ENCODE measurements at regions not wholly inside any gene's neighbourhood (a gene's known extent, or its start where the extent isn't known, plus 50 kb on each side); places are given as distances from the start of the nearest gene placed in this dataset.

DNA sequence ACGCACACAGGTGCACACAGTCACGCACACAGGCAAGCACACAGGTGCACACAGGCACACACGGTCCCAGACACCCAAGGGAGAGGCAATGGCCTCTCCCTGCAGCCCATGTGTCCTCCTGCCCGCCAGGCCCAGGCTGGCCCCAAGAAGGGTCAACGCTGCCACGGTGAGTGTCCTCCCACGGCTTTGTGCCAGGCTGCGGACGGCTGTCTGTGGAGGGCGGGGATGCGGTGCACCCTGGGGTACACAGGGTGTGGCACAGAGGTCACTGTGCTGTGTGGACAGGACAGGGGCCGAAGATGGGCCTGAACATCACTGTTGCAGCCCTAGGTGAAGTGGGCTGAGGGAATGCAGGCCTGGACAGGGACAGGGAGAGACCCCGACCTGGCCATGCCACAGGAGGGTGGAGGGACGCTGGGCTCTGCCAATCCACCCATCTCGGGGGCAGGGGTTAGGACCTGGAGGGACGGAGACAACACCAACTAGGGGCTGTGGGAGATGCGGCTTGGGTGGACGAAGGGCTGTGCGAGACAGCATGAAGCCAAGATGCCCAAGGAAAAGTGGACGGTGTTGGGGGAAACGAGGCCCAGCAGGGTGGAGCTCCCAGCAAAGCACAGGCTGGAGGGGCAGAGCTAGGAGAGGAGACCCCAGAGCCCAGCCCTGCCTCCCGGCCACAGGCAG lies 523.8 kb downstream of the BRD1 start:
- no peak for DNase-seq (ENCODE audit: low read depth in 4 of 4, low spot score in 2 of 4)

- DNase-seq (ENCODE audit: low read depth in 4 of 4, low spot score in 2 of 4) = no peak
These were observed 524.5 kb downstream of the BRD1 start for GRCh38 chr22:49303061-49303735.

DNA sequence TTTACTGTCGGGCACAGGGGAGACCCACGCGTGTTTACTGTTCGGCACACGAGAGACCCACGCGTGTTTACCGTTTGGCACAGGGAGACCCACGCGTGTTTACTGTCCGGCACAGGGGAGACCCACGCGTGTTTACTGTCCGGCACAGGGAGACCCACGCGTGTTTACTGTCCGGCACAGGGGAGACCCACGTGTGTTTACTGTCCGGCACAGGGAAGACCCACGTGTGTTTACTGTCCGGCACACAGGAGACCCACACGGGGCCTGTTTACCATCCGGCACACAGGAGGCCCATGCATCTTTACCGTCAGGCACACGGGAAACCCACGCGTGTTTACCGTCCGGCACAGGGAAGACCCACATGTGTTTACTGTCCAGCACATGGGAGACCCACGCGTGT lies 525.1 kb downstream of the BRD1 start:
- DNase-seq (ENCODE audit: low read depth in 4 of 4, low spot score in 2 of 4) = no peak

DNA sequence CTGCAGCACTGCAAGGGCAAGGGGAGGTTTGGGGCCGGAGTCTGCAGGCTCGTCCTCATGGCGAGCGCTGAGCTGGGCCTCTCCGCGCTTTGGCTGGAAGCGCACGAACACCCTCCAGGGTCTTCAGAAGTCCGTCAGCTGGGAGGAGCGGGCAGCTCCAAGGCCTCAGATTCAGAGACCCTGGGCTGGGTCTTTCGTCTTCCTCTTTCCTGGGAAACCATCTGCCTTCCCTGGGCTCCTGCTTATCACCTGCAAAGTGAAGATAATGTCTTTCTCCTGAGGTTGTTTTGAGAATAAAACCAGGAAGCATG lies 525.6 kb downstream of the BRD1 start:
- no peak for DNase-seq (ENCODE audit: low read depth in 4 of 4, low spot score in 2 of 4)

GRCh38 chr22:49301398-49302149 lies 526.1 kb downstream of the BRD1 start:
- no peak for DNase-seq (ENCODE audit: low read depth in 4 of 4, low spot score in 2 of 4)

DNA sequence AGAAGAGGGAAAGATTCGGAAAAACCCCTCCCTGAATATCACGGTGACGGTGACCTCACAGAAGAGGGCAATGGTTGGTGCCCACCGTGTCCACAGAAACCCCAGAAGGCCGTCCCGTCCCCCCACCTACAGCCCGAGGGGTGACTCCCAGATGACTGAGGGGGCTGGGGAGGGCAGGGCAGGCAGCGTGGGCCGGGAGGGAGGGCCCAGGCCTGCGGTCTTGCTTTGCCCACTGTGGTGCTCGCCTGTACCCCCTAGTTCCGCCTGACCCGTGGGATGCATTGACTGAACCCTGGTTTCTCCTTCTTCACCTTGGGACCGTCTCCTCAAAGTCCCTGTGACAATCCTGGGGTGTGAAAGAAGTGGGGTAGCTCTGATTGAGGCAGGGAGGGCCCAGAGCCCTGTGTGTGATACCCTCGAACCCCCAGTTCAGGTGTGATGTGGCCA lies 526.7 kb downstream of the BRD1 start:
- DNase-seq (ENCODE audit: low read depth in 4 of 4, low spot score in 2 of 4) = no peak

DNA sequence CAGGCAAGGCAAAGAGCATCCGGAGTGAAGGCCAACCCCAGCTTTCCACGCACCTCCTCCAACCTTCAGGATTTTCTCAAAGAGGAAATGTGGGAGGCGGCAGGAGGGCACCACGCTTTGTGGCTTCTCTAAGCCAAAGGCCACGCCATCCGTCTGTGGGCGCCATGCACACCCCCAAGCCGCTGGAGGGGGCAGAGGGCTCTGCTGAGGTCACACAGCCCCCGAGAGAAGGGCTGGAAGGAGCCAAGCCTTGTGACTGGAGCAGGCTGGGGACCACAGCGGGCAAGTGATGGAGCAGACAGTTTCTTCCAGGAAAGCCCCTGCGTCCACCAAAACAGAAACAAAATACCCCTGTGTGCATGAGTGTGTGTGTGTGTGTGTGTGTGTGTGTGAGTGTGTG lies 527.4 kb downstream of the BRD1 start:
- no peak for DNase-seq (ENCODE audit: low read depth in 4 of 4, low spot score in 2 of 4)

- DNase-seq (ENCODE audit: low read depth in 4 of 4, low spot score in 2 of 4) = no peak
These were observed 527.8 kb downstream of the BRD1 start for GRCh38 chr22:49299821-49300231.

- no peak for DNase-seq (ENCODE audit: low read depth in 4 of 4, low spot score in 2 of 4)
These were observed 528.6 kb downstream of the BRD1 start for GRCh38 chr22:49298834-49299750.

DNA sequence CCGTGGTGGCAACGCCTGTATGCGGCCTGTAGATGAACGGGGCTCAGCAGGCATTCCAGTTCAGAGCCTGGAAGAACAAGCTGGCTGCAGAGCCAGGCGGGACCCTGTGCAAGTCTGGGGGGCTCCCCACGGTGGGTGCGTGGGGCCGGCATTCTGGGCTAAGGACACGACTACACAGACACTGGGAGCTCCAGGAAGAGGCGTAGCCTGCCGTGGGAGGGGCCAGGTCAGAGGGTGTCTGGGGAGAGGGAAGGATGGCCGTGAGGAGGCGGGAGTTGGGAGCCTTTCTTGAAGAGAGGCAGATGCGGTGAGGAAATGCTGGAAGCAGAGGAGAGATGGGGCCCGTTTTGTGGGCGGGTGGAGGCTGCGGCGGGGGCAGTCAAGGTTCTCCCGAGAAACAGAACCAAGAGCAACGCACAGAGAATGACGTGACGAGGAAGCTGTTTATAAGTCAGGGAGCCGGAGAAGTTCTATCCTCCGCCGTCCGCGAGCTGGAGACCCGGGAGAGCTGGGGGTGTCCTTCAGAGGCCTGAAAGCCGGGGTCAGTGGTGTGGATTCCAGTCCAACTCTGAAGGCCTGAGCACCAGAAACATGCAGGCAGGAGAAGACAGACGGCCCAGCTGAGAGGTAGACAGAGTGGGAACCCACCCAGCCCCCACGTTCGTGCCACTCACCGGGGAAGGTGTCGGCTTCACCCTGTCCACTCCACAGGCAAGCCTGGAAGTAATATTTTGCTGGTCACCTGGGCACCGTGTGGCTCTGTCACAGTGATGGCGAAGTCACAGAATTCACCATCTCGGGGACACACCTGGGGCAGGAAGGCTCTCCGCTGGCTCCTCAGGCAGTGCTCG lies 529.6 kb downstream of the BRD1 start:
- no peak for DNase-seq (ENCODE audit: low read depth in 4 of 4, low spot score in 2 of 4)

GRCh38 chr22:49297286-49297870 lies 530.3 kb downstream of the BRD1 start:
- DNase-seq (ENCODE audit: low read depth in 4 of 4, low spot score in 2 of 4) = no peak

DNA sequence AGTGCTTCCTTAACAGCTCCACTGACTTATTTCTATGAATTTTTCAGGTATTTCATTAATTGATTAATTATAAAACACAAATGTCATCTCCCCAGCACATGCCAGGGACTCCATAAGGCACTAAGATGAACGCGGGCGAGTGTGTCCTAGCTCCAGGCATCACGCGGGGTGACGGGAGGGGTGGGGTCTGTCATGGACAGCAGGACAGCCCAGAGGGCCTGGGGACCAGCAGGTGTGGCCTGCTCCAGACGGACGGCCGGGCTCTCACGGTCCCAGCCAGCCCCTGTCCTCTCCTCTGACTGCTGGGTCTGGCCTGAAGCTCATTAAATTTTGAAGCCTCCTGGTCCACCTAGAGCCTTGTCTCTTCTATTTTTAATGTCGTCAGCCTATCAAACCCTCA lies 531.1 kb downstream of the BRD1 start:
- DNase-seq (ENCODE audit: low read depth in 4 of 4, low spot score in 2 of 4) = no peak

GRCh38 chr22:49295851-49296560 lies 531.7 kb downstream of the BRD1 start:
- DNase-seq (ENCODE audit: low read depth in 4 of 4, low spot score in 2 of 4) = no peak

GRCh38 chr22:49295465-49295743 lies 532.3 kb downstream of the BRD1 start:
- DNase-seq (ENCODE audit: low read depth in 4 of 4, low spot score in 2 of 4) = no peak

DNA sequence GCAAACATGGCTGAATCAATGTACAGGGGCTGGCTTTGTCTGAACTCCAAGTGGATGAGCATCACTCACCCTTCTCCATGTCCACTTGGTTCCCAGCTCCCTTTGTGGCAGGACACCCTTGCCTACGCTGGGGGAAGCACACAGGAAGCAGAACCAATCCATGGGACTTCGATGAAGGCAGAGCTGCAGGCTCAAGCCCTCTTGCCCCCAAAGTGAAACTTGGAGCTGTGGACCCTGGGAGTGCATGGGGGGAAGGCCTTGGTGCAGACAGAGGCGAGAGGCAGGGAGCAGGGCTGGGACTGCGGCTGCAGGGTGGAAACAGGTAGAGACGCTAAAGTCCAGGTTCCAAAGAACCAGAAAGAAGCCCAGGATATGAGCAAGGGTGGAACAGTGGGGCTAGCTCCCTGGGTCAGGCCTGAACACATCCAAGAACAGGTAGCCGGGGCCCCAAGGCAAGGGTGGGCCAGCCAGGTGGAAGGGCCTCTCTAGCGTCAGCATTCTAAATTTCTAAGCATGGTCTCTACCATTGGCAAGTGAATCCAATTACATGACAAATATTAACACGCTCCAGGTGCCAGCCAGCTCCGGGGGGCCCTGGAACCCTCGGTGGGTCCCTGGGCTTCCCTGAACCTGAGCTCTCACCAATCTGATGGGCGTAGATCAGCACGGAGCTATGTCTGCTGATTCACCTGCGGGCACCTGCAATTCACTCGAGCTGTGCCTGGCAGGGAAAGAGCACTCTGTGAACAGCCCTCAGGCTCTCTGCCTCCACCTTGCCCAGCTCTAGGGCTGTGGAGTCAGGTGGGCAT lies 532.8 kb downstream of the BRD1 start:
- DNase-seq (ENCODE audit: low read depth in 4 of 4, low spot score in 2 of 4) = no peak

DNA sequence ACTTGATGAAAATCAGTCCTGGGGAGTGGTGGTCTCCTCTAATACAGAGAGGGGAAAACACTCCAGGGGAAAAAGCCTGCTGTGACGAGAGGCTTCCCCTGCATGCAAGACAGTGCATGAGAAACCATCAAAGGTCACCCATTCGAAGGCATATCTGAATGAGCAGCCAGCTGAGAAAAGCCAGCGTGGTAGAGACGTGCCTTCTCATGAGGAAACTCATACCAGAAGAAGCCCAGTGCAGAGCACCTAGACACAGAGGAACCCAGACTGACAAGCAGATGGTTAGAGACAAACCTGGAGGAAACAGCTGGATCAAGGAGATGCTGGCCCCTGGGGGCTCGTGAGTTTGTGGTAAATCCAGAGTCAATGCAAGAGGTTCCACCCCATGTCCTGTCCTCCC lies 534.8 kb downstream of the BRD1 start:
- no peak for DNase-seq (ENCODE audit: low read depth in 4 of 4, low spot score in 2 of 4)

- no peak for DNase-seq (ENCODE audit: low read depth in 4 of 4, low spot score in 2 of 4)
These were observed 535.9 kb downstream of the BRD1 start for GRCh38 chr22:49291781-49292180.

DNA sequence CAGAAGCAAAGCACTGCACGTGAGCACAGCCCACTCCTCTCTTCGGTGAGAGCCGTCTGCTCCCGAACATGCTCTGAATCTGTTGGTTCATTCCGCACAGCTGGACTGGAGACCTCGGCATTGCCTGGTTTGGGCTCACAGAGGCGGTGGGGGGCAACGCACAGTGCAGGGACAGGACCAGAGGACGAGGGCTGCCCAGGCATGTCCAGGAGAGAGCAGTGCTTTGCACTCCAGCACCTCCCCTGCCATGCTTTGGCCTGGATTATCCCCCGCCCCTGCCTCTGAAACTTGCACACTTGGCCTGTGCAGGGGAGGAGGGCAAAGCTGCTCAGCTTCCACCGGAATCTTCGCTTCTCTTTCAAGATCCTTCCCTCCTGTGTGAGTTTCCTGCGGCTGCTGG lies 536.5 kb downstream of the BRD1 start:
- DNase-seq (ENCODE audit: low read depth in 4 of 4, low spot score in 2 of 4) = no peak

All from left renal cortex interstitium (tissue), 4 donors.